HG03159 (cell line): ENCODE measurements at regions not wholly inside any gene's neighbourhood (a gene's known extent, or its start where the extent isn't known, plus 50 kb on each side); places are given as distances from the start of the nearest gene placed in this dataset.
"Not testable (repeated sequence)": the region's sequence is repeated elsewhere in the genome, so short reads cannot be mapped to it uniquely, and the experiment has no call there.

Source experiments
- ATAC-seq: cut with Tn5 transposase; IDR thresholded peaks from one replicate; pipeline ENCODE4 v1.9.1; 2021; ENCODE audit warnings: mild to moderate bottlenecking, moderate library complexity; ENCODE audit not compliant: unreplicated experiment

GRCh38 chr9:32004431-32005076 lies 379.9 kb upstream of the ACO1 start:
- ATAC-seq, result no peak

GRCh38 chr9:32010322-32010721 lies 374.1 kb upstream of the ACO1 start:
- no peak for ATAC-seq

DNA sequence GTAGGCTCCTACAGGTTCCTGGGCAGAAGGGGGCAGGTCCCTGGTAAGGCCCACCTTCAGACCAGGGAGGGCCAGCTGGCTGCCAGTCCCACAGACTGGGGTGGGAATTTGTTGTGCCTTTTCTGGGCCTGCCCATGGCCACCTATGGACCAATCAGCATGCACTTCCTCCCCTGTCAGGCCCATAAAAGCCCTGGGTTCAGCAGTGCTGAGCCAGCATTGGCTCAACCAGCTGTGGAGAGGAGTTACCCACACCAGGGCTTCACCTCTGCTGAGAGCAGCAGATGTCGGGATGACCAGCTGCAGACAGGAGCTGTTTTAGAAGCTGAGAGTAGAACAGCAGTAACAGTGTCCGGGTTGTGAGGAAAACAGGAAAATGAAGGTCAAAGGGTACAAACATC lies 373.4 kb upstream of the ACO1 start:
- no peak for ATAC-seq

GRCh38 chr9:32015795-32016194 lies 368.6 kb upstream of the ACO1 start:
- ATAC-seq, result no peak

DNA sequence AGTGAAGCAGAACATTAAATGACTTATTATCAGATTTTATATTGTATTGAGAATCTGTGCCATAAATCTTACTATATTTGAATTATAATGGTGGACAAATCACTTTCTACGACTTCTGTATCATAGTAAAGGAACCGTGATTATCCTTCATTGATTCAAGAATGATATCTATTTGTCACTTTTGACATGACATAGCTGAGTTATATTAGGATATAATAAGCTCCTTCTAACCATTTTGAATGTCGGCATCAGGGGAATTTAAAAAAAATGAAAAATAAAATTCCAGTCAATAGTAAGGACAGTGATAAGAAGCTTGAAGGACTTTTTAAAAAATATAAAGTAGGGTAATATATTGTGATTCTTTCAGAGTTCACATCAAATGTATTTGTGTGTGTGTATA lies 338.9 kb upstream of the ACO1 start:
- ATAC-seq, result no peak

DNA sequence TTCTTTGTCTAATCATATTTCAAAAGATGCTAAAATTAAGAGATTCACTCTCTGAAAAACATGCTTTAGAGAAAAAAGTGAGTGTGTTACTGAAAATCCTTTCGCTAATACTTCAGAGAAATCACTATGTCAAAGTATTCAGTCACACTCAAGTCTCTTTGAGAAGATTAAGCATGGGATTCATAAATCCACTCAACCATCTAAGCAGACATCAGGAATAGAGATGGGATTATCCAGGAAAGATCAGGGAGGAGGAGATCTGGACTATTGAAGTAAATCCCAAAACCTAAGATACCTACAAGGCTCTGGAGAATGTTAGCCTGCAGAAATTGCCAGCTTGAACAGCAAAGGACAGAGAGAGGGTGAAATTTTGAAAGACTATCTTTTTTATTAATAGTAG lies 317.2 kb upstream of the ACO1 start:
- ATAC-seq, result no peak

- ATAC-seq, result peak; percentile 84
Measured at GRCh38 chr9:32069169-32069813, 315.2 kb upstream of the ACO1 start.

GRCh38 chr9:32069969-32070368 lies 314.5 kb upstream of the ACO1 start:
- no peak for ATAC-seq

DNA sequence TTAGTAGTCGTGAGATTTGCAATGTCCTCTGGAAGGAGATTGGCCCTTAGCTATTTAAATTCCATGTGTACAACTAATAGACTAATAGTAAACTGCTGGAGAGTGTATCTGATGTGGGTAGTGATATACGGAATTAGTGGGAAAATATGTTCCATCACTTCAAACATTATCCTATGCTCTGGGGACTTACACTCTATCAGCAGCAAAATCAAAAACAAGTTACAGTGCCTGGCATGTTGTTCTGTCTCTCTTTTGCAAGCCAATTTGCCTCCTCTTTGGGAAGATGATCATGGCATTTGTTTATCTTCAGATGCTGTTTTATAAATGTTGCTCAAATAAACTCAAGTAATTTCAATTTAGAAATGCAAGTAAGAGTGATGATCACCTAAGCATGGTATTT lies 311.9 kb upstream of the ACO1 start:
- no peak for ATAC-seq

DNA sequence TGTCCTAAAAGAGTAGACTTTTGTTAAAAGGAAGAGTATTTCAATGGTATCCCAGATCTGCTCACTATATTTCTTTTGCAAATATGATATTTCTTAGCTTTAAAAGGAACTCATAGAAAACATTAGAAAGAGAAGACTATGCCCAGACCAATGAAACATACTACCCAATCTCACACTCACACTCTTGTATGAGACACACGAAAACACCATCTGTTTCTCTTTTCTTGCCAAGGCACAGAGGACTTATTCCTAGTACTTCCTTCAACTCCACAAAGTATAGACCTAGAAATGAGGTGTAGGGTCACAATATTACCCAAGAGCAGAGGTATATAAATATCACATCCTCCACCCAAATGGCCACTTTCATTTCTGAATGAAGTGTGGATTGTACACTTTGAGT lies 292.4 kb upstream of the ACO1 start:
- no peak for ATAC-seq

- no peak for ATAC-seq
Measured at GRCh38 chr9:32117291-32117690, 267.2 kb upstream of the ACO1 start.

DNA sequence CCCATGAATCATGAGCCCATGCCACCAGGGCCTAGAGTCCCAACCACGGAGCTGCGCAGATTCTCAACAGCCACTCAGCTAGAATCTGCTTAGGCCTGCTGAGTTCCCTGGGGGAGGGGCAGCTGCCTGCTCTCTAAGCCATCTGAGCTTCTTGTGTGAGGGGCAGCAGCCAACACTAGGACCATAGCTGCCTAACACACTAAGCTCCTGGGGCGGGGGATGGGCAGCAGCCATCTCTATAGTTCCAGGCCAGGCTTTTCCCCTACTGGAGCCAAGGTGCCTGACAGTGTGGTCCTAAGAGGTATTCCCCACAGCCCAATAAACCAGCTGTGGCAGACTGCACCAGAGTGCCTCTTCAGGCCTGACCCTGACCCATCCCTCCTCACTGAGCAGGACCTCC lies 255.9 kb upstream of the ACO1 start:
- no peak for ATAC-seq

GRCh38 chr9:32130709-32131108 lies 253.7 kb upstream of the ACO1 start:
- ATAC-seq, result not testable (repeated sequence)

GRCh38 chr9:32136700-32137339 lies 247.6 kb upstream of the ACO1 start:
- no peak for ATAC-seq

DNA sequence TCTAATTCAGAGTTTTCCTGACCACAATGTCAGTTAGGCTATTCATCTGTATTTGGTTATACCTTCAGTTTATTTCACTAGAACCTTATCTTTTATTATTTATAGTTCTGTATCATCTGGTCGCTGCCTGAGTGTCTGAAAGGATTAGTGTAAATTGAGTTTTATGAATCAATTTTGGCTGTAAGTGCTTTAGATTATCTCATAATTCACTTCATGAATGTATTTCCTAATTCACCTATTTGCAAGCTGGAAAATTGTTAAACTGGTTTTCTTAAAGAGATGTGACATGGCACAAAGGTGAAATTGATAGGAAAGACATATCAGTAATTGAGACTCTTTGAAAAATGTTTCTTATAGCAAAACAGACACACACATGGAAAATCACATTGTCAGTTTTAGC lies 242.4 kb upstream of the ACO1 start:
- ATAC-seq, result no peak

DNA sequence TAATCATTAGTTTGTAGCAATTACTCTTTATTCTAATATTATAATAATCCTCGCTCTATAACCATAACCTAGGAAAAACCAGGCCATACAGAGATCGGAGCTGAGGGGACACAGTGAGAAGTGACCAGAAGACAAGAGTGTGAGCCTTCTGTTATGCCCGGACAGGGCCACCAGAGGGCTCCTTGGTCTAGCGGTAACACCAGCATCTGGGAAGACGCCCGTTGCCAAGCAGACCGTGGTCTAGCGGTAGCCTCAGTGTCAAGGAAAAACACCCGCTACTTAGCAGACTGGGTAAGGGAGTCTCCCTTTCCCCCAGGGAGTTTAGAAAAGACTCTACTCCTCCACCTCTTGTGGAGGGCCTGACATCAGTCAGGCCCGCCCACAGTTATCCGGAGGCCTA lies 235.9 kb upstream of the ACO1 start:
- ATAC-seq, result not testable (repeated sequence)

DNA sequence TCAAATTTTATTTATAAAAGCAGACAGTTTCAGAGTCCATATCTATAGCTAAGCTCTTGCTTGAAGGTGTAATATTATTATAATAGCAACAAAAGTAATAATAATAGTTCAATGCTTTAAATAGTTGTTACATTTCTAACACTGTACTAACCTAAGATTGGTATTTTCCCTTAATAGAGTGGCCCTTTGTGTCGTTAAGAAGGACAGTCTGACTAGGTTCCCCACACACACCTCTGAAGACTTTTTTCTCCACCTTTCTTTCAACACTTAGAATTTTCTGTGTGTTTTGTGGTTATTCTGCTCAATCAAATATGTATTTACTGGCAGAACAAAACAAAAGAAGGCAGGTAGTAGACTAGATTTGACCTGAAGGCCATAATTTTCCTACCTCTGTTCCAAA lies 223.2 kb upstream of the ACO1 start:
- ATAC-seq, result peak; percentile 19

GRCh38 chr9:32161720-32162119 lies 222.7 kb upstream of the ACO1 start:
- ATAC-seq, result peak; percentile 68

GRCh38 chr9:32166316-32166715 lies 218.1 kb upstream of the ACO1 start:
- not testable (repeated sequence) for ATAC-seq

DNA sequence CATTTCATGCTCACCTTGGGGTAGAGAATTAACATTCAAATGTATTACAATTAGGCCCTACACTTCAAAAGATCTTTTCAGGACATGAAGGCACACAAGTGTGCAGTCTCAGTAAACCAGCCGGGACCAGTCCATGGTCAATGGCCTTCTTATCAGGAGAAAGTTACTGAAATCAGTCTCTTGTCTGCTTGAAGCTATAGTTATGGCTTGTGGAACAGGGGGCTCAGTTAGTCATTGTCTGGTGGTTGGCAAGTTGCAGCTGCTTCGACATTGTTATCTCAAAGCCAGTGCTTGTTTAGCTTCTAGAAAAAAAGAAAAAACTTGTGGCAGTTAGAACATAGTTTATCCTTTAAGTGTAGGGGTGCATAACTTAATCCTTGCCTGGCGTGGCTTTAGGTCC lies 213.1 kb upstream of the ACO1 start:
- no peak for ATAC-seq

DNA sequence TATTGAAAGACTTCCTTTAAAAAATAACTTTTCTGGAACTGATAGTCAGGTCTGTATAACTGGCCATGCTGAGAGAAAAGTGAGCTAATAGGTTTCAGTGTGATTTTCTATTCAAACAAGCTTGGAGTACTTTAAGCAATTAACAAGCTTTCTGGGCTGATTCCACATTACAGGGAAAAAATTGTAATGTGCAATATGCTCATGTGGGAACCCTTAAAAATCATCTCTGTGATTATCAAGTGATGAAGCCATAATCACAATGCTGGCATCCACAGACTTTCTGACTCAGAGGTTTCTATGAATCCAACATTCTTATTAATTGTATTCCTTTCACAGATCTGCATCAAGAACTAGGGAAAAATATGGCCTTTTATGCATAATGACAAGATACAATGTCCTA lies 212.2 kb upstream of the ACO1 start:
- ATAC-seq, result no peak

DNA sequence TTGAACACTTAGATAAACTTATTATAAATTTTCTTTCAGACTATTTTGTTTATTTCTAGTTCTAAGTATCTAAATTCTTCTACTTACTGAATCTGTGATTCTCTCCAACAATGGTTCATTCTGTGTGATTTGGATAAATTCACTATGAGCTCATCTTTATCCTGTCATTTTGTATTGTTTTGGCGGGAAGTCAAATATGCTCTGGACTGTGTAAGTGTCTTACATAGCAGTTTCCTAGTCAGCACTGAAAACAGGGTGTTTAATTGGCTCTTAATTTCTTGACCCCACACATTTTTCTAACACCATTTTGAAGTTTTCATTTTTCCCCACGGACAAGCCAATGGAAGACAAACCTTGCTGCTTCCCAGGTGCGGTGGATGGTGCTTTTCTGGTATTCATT lies 207.0 kb upstream of the ACO1 start:
- no peak for ATAC-seq
